Mesothelial cell of epicardium (in vitro differentiated cells): ENCODE measurements at regions not wholly inside any gene's neighbourhood (a gene's known extent, or its start where the extent isn't known, plus 50 kb on each side); places are given as distances from the start of the nearest gene placed in this dataset.
"Not testable (repeated sequence)": the region's sequence is repeated elsewhere in the genome, so short reads cannot be mapped to it uniquely, and the experiment has no call there.

Experiments
- DNase-seq, 2 experiments: peaks; one replicate each; pipeline ENCODE4 v3.0.0; 2021; ENCODE audit warnings: low spot score in 2 of 2; ENCODE audit not compliant: unreplicated experiment in 2 of 2
- H3K27ac Mint-ChIP-seq: 2 replicates; pipeline ENCODE4 v1.8.0; 2021; ENCODE audit warnings: mixed read lengths
- H3K27me3 Mint-ChIP-seq: 2 replicates; pipeline ENCODE4 v1.8.0; 2021; ENCODE audit warnings: low read depth, mixed read lengths
- H3K36me3 Mint-ChIP-seq: 2 replicates; pipeline ENCODE4 v1.8.0; 2021; ENCODE audit warnings: mixed read lengths
- H3K4me1 Mint-ChIP-seq: 2 replicates; pipeline ENCODE4 v1.8.0; 2021; ENCODE audit warnings: mixed read lengths
- H3K4me3 Mint-ChIP-seq: 2 replicates; pipeline ENCODE4 v1.8.0; 2021; ENCODE audit warnings: mild to moderate bottlenecking, moderate library complexity, mixed read lengths
- H3K9me3 Mint-ChIP-seq: 2 replicates; pipeline ENCODE4 v1.8.0; 2021; ENCODE audit warnings: mixed read lengths
- CTCF ChIP-seq: fragments of 200-600 bp; sonication (generic); IDR thresholded peaks from one replicate; pipeline ENCODE4 v1.5.0; 2021; ENCODE audit warnings: antibody characterized with exemption; ENCODE audit not compliant: unreplicated experiment

GRCh38 chr4:79831119-79831528 lies 241.9 kb downstream of the ANTXR2 start:
- Mint-ChIP-seq H3K4me1 (peaks cover 28% of the 10 kb centered on the region), H3K4me3 (no peak overlapping the region), H3K9me3 (peaks cover 11% of the 10 kb centered on the region), H3K36me3 (peaks cover 2% of the 10 kb centered on the region), H3K27ac (peak overlapping the region; percentile 65), H3K27me3 (no peaks in the 10 kb centered on the region)
- TF ChIP-seq CTCF, result no peak
- no peak for DNase-seq

- H3K27me3 Mint-ChIP-seq, result no peaks in the 10 kb centered on the region
- DNase-seq, result no peak
- peaks cover 32% of the 10 kb centered on the region for H3K4me1 Mint-ChIP-seq
- no peak overlapping the region for H3K27ac Mint-ChIP-seq
- H3K36me3 Mint-ChIP-seq, result no peaks in the 10 kb centered on the region
- H3K4me3 Mint-ChIP-seq, result no peak overlapping the region
- no peak for TF ChIP-seq CTCF
- peaks cover 18% of the 10 kb centered on the region for H3K9me3 Mint-ChIP-seq
Observed at GRCh38 chr4:79827283-79827682, 245.7 kb downstream of the ANTXR2 start.

- DNase-seq, result no peak
- Mint-ChIP-seq H3K27ac (peak overlapping the region; percentile 54), H3K27me3 (no peaks in the 10 kb centered on the region), H3K4me3 (no peak overlapping the region), H3K4me1 (peaks cover 14% of the 10 kb centered on the region), H3K9me3 (peaks cover 18% of the 10 kb centered on the region), H3K36me3 (no peaks in the 10 kb centered on the region)
- no peak for TF ChIP-seq CTCF
Observed at GRCh38 chr4:79823148-79823763, 249.8 kb downstream of the ANTXR2 start.

GRCh38 chr4:79820427-79820826 lies 252.6 kb downstream of the ANTXR2 start:
- H3K9me3 Mint-ChIP-seq, result peaks cover 34% of the 10 kb centered on the region
- peaks cover 3% of the 10 kb centered on the region for H3K36me3 Mint-ChIP-seq
- no peak for TF ChIP-seq CTCF
- no peaks in the 10 kb centered on the region for H3K27me3 Mint-ChIP-seq
- H3K4me3 Mint-ChIP-seq, result no peak overlapping the region
- H3K4me1 Mint-ChIP-seq, result peaks cover 9% of the 10 kb centered on the region
- H3K27ac Mint-ChIP-seq, result no peak overlapping the region
- no peak for DNase-seq

GRCh38 chr4:79807933-79808332 lies 265.1 kb downstream of the ANTXR2 start:
- not testable (repeated sequence) for H3K27ac Mint-ChIP-seq

GRCh38 chr4:79798047-79798446 lies 275.0 kb downstream of the ANTXR2 start:
- Mint-ChIP-seq H3K36me3 (peaks cover 2% of the 10 kb centered on the region), H3K27ac (no peak overlapping the region), H3K9me3 (peaks cover 17% of the 10 kb centered on the region), H3K4me1 (no peaks in the 10 kb centered on the region), H3K4me3 (no peak overlapping the region), H3K27me3 (peaks cover 2% of the 10 kb centered on the region)
- no peak for TF ChIP-seq CTCF
- DNase-seq, result no peak

More at GRCh38 chr4:79807933-79808332, 265.1 kb downstream of the ANTXR2 start:
- H3K36me3 Mint-ChIP-seq, H3K4me1 Mint-ChIP-seq, DNase-seq, H3K4me3 Mint-ChIP-seq, H3K27me3 Mint-ChIP-seq: not testable (repeated sequence)
- peaks cover 14% of the 10 kb centered on the region for H3K9me3 Mint-ChIP-seq
